SK-N-SH treated with all-trans-retinoic acid at 6 μM for 48 hours (cell line): ENCODE measurements at regions not wholly inside any gene's neighbourhood (a gene's known extent, or its start where the extent isn't known, plus 50 kb on each side); places are given as distances from the start of the nearest gene placed in this dataset.
"Not testable (repeated sequence)": the region's sequence is repeated elsewhere in the genome, so short reads cannot be mapped to it uniquely, and the experiment has no call there.

Source experiments
- ATAC-seq: fragments of 200-7000 bp; cut with Tn5 transposase; 3 replicates; pipeline ENCODE4 v1.9.1; 2020; ENCODE audit warnings: mild to moderate bottlenecking, moderate library complexity
- ARNTL ChIP-seq: fragments of 450-650 bp; formaldehyde crosslinking; IDR thresholded peaks from 2 replicates; pipeline ENCODE4 v1.5.0; 2020; ENCODE audit warnings: low read depth, mild to moderate bottlenecking, moderate library complexity, borderline replicate concordance
- BACH2 ChIP-seq: fragments of 250-450 bp; sonication (Bioruptor Pico); IDR thresholded peaks from 2 replicates; pipeline ENCODE4 v1.9.0; 2021; ENCODE audit warnings: mild to moderate bottlenecking, borderline replicate concordance
- CSDC2 ChIP-seq: fragments of 250-450 bp; sonication (Bioruptor Pico); IDR thresholded peaks from 2 replicates; pipeline ENCODE4 v1.5.0; 2020; ENCODE audit warnings: mild to moderate bottlenecking, moderate library complexity
- ESRRG ChIP-seq: fragments of 250-450 bp; sonication (Bioruptor Pico); IDR thresholded peaks from 2 replicates; pipeline ENCODE4 v1.6.1; 2021; ENCODE audit warnings: mild to moderate bottlenecking
- GLIS3 ChIP-seq: fragments of 250-450 bp; sonication (Bioruptor Pico); IDR thresholded peaks from 2 replicates; pipeline ENCODE4 v1.5.0; 2020; ENCODE audit warnings: mild to moderate bottlenecking, moderate library complexity
- ISL1 ChIP-seq: fragments of 250-450 bp; sonication (Bioruptor Pico); IDR thresholded peaks from 2 replicates; pipeline ENCODE4 v2.1.2; 2022; ENCODE audit warnings: mild to moderate bottlenecking, moderate library complexity
- OSR1 ChIP-seq: fragments of 250-450 bp; sonication (Bioruptor Pico); IDR thresholded peaks from 2 replicates; pipeline ENCODE4 v1.8.0; 2022; ENCODE audit warnings: moderate library complexity, mild to moderate bottlenecking, inconsistent platforms
- PPARA ChIP-seq: fragments of 250-450 bp; sonication (Bioruptor Pico); IDR thresholded peaks from 2 replicates; pipeline ENCODE4 v1.5.0; 2020; ENCODE audit warnings: mild to moderate bottlenecking, borderline replicate concordance
- RARB ChIP-seq: fragments of 250-450 bp; sonication (Bioruptor Pico); IDR thresholded peaks from 2 replicates; pipeline ENCODE4 v1.8.0; 2021; ENCODE audit warnings: mild to moderate bottlenecking, moderate library complexity
- SNAI2 ChIP-seq: fragments of 250-450 bp; sonication (Bioruptor Pico); IDR thresholded peaks from 2 replicates; pipeline ENCODE4 v1.5.0; 2020; ENCODE audit warnings: mild to moderate bottlenecking, moderate library complexity
- TOX ChIP-seq: fragments of 250-450 bp; sonication (Bioruptor Pico); IDR thresholded peaks from 2 replicates; pipeline ENCODE4 v1.8.0; 2021; ENCODE audit warnings: mild to moderate bottlenecking, moderate library complexity, borderline replicate concordance
- ZC3H10 ChIP-seq: fragments of 250-450 bp; sonication (Bioruptor Pico); IDR thresholded peaks from 2 replicates; pipeline ENCODE4 v1.5.1; 2021; ENCODE audit warnings: mild to moderate bottlenecking, moderate library complexity
- ZFP30 ChIP-seq: fragments of 450-650 bp; formaldehyde crosslinking; IDR thresholded peaks from 2 replicates; pipeline ENCODE4 v1.5.0; 2022; ENCODE audit warnings: mild to moderate bottlenecking, moderate library complexity
- ZNF565 ChIP-seq: fragments of 450-650 bp; formaldehyde crosslinking; conservative IDR thresholded peaks from 2 replicates; pipeline ENCODE4 v1.5.0; 2020; ENCODE audit warnings: low read depth, mild to moderate bottlenecking, moderate library complexity
- ZNF70 ChIP-seq: fragments of 450-650 bp; formaldehyde crosslinking; IDR thresholded peaks from 2 replicates; pipeline ENCODE4 v1.5.0; 2020; ENCODE audit warnings: mild to moderate bottlenecking, moderate library complexity
- TF ChIP-seq, protein P1 (sequence below): fragments of 250-450 bp; sonication (Bioruptor Pico); IDR thresholded peaks from 2 replicates; pipeline ENCODE4 v1.8.0; 2021; ENCODE audit warnings: low read depth, mild to moderate bottlenecking, moderate library complexity, borderline replicate concordance
- TF ChIP-seq, protein P2 (sequence below): fragments of 250-450 bp; sonication (Bioruptor Pico); IDR thresholded peaks from 2 replicates; pipeline ENCODE4 v1.5.0; 2020; ENCODE audit warnings: mild to moderate bottlenecking, moderate library complexity
- TF ChIP-seq, protein P3 (sequence below): fragments of 250-450 bp; sonication (Bioruptor Pico); IDR thresholded peaks from 2 replicates; pipeline ENCODE4 v1.5.1; 2021; ENCODE audit warnings: mild to moderate bottlenecking, moderate library complexity
- TF ChIP-seq, protein P4 (sequence below): fragments of 250-450 bp; sonication (Bioruptor Pico); IDR thresholded peaks from 2 replicates; pipeline ENCODE4 v1.5.1; 2020; ENCODE audit warnings: low read depth, mild to moderate bottlenecking, moderate library complexity

DNA sequence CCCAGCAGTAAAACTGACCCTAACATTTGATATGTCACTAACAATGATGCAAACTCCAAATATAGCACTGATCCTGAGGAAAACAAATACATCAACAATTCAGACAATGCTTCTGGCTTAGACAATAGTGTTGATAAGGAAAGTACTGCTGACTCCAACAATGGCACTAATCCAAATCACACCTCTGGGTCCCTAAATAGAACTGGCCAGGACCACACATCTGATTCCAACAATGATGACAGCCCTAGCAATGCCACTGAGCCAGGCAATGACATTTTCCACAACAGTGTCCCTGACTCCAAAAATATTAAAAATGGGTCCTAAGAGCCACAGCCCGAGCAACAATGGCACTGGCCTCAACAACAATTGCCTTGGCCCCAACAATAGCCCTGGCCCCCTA lies 243.1 kb upstream of the APOOL start:
- TF ChIP-seq ISL1 (CRISPR knock-in tag), result no peak
- TF ChIP-seq ZFP30 (CRISPR knock-in tag), result no peak
- TF ChIP-seq, protein P1, sequence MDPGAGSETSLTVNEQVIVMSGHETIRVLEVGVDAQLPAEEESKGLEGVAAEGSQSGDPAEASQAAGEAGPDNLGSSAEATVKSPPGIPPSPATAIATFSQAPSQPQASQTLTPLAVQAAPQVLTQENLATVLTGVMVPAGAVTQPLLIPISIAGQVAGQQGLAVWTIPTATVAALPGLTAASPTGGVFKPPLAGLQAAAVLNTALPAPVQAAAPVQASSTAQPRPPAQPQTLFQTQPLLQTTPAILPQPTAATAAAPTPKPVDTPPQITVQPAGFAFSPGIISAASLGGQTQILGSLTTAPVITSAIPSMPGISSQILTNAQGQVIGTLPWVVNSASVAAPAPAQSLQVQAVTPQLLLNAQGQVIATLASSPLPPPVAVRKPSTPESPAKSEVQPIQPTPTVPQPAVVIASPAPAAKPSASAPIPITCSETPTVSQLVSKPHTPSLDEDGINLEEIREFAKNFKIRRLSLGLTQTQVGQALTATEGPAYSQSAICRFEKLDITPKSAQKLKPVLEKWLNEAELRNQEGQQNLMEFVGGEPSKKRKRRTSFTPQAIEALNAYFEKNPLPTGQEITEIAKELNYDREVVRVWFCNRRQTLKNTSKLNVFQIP, result no peak
- no peak for TF ChIP-seq GLIS3 (CRISPR knock-in tag)
- TF ChIP-seq, all 23 proteins: peak for 0

DNA sequence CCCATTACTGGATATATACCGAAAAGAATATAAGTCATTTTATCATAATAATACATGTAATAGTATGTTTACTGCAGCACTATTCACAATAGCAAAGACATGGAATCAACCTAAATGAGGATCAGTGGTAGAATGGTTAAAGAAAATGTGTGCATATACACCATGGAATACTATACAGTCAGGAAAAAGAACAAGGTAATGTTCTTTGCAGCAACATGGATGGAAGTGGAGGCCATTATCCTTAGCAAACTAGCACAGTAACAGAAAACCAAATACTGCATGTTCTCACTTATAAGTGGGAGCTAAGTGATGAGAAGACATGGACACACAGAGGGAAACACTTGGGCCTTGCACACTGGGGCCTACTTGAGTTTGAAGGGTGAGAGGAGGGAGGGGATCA lies 207.4 kb upstream of the APOOL start:
- TF ChIP-seq ESRRG (no peak), ZC3H10 (CRISPR knock-in tag) (no peak), ARNTL (no peak), CSDC2 (no peak), OSR1 (CRISPR knock-in tag) (no peak), ZNF565 (CRISPR knock-in tag) (no peak), ISL1 (CRISPR knock-in tag) (no peak)
- TF ChIP-seq, protein P2, sequence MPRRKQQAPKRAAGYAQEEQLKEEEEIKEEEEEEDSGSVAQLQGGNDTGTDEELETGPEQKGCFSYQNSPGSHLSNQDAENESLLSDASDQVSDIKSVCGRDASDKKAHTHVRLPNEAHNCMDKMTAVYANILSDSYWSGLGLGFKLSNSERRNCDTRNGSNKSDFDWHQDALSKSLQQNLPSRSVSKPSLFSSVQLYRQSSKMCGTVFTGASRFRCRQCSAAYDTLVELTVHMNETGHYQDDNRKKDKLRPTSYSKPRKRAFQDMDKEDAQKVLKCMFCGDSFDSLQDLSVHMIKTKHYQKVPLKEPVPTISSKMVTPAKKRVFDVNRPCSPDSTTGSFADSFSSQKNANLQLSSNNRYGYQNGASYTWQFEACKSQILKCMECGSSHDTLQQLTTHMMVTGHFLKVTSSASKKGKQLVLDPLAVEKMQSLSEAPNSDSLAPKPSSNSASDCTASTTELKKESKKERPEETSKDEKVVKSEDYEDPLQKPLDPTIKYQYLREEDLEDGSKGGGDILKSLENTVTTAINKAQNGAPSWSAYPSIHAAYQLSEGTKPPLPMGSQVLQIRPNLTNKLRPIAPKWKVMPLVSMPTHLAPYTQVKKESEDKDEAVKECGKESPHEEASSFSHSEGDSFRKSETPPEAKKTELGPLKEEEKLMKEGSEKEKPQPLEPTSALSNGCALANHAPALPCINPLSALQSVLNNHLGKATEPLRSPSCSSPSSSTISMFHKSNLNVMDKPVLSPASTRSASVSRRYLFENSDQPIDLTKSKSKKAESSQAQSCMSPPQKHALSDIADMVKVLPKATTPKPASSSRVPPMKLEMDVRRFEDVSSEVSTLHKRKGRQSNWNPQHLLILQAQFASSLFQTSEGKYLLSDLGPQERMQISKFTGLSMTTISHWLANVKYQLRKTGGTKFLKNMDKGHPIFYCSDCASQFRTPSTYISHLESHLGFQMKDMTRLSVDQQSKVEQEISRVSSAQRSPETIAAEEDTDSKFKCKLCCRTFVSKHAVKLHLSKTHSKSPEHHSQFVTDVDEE (CRISPR knock-in tag), result no peak
- TF ChIP-seq, all 23 proteins: peak for 0
- no peak for ATAC-seq

More for the DNA sequence above, 243.1 kb upstream of the APOOL start:
- no peak for ATAC-seq

DNA sequence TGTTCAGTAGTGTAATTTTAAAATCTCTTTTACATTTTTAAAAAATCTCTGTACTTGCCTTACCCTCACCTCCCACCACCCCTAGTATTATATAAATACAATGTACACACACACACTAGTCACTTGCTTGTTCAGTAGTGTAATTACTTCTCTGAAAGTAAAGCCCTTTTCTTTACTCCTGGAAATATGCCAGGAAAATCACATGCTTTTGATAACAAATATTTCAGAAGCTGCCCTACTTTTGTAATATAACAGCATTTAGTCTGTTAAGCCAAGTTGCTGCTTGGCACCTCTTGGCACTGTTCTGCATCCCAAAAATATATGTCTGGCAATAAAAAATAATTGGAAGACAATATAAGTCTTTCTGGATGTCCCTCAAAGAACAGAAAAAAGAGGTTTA lies 172.8 kb upstream of the APOOL start:
- no peak for ATAC-seq
- TF ChIP-seq ESRRG (no peak), PPARA (no peak), CSDC2 (no peak), ARNTL (no peak), ZNF70 (no peak), SNAI2 (CRISPR knock-in tag) (no peak), ISL1 (CRISPR knock-in tag) (no peak), ZC3H10 (CRISPR knock-in tag) (no peak), BACH2 (no peak), RARB (CRISPR knock-in tag) (no peak), TOX (CRISPR knock-in tag) (no peak), ZNF565 (CRISPR knock-in tag) (no peak)
- TF ChIP-seq, protein P3, sequence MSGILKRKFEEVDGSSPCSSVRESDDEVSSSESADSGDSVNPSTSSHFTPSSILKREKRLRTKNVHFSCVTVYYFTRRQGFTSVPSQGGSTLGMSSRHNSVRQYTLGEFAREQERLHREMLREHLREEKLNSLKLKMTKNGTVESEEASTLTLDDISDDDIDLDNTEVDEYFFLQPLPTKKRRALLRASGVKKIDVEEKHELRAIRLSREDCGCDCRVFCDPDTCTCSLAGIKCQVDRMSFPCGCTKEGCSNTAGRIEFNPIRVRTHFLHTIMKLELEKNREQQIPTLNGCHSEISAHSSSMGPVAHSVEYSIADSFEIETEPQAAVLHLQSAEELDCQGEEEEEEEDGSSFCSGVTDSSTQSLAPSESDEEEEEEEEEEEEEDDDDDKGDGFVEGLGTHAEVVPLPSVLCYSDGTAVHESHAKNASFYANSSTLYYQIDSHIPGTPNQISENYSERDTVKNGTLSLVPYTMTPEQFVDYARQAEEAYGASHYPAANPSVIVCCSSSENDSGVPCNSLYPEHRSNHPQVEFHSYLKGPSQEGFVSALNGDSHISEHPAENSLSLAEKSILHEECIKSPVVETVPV (CRISPR knock-in tag), result no peak
- TF ChIP-seq, protein P4, sequence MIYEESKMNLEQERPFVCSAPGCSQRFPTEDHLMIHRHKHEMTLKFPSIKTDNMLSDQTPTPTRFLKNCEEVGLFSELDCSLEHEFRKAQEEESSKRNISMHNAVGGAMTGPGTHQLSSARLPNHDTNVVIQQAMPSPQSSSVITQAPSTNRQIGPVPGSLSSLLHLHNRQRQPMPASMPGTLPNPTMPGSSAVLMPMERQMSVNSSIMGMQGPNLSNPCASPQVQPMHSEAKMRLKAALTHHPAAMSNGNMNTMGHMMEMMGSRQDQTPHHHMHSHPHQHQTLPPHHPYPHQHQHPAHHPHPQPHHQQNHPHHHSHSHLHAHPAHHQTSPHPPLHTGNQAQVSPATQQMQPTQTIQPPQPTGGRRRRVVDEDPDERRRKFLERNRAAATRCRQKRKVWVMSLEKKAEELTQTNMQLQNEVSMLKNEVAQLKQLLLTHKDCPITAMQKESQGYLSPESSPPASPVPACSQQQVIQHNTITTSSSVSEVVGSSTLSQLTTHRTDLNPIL (CRISPR knock-in tag), result no peak
- TF ChIP-seq, protein P1, result no peak

DNA sequence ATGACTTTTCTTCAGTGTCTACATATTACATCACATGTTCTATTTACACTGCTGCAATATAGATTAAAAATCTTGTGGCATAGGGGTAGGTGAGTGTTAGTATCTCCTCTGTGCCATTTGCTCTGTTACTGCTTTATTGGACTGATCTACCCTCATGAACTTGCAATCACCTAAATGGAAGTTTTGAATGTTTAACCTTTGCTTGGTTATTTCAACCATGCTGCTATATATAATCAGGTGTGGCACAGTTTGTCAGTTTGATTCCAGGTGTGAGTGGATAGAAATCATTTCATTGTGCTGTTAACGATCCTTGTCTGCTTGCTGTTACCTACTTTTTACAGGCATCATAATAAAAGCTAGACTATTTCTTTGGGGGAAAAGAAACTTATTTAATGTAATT lies 157.1 kb upstream of the APOOL start:
- not testable (repeated sequence) for ATAC-seq

DNA sequence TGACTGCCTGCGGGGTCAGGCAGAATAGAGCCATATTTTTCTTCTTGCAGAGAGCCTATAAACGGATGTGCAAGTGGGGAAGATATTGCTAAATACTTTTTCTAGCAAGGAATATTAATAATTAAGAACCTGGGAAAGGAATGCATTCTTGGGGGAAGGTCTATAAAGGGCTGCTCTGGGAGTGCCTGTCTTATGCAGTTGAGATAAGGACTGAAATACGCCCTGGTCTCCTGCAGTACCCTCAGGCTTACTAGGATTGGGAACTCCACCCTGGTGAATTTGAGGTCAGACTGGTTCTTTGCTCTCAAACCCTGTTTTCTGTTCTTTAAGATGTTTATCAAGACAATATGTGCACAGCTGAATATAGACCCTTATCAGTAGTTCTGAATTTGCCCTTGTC lies 152.5 kb upstream of the APOOL start:
- not testable (repeated sequence) for ATAC-seq

DNA sequence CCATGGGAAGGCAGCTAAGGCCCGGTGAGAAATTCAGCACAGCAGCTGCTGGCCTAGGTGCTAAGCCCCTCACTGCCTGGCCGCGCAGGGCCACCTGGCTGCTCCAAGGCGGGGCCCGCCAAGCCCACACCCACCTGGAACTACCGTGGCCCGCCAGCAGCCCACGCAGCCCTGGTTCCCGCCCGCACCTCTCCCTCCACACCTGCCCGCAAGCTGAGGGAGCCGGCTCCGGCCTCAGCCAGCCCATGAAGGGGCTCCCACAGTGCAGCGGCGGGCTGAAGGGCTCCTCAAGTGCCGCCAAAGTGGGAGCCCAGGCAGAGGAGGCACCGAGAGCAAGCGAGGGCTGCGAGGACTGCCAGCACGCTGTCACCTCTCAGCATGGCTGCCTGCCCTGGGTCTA lies 146.9 kb upstream of the APOOL start:
- ATAC-seq, result not testable (repeated sequence)

DNA sequence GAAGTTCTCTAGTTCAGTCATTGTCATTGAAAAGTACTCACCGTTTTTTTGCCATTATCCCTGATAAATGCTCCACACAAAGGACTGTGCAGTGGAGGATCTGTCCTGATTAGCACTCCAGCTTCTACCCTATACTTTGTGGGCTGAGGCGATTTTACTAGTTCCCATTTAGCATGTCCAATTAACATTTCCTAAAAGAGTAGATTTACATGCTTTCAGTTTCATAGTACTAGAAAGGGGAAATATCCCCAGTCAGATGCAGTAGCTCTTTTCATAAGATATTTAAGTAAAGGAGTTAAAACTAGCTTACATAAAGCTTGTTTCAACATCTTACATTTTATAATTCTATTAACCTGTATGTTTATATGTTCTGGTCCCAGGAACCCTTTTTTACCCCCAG lies 144.9 kb upstream of the APOOL start:
- not testable (repeated sequence) for ATAC-seq
